ENCODE measurements at regions not wholly inside any gene's neighbourhood (a gene's known extent, or its start where the extent isn't known, plus 50 kb on each side); places are given as distances from the start of the nearest gene placed in this dataset.

- TF ChIP-seq PATZ1 (CRISPR knock-in tag; IDR thresholded peaks at IDR 0.05; ENCODE audit: borderline replicate concordance) (no peak), OSR1 (CRISPR knock-in tag; IDR thresholded peaks at IDR 0.05) (no peak), ZFP3 (CRISPR knock-in tag; IDR thresholded peaks at IDR 0.05) (no peak), ARNTL (CRISPR knock-in tag; IDR thresholded peaks at IDR 0.05; ENCODE audit: borderline replicate concordance, low read depth) (no peak), ZFP30 (CRISPR knock-in tag; IDR thresholded peaks at IDR 0.05) (no peak), GLIS3 (CRISPR knock-in tag; IDR thresholded peaks at IDR 0.05) (no peak), ESRRG (CRISPR knock-in tag; IDR thresholded peaks at IDR 0.05) (no peak), TCF4 (CRISPR knock-in tag; IDR thresholded peaks at IDR 0.05; ENCODE audit: borderline replicate concordance) (no peak), ZNF70 (CRISPR knock-in tag; IDR thresholded peaks at IDR 0.05) (no peak), TSHZ2 (CRISPR knock-in tag; IDR thresholded peaks at IDR 0.05) (no peak), ZNF8 (CRISPR knock-in tag; IDR thresholded peaks at IDR 0.05) (no peak), CREB5 (CRISPR knock-in tag; IDR thresholded peaks at IDR 0.05; ENCODE audit: low read depth) (no peak), CSRNP3 (CRISPR knock-in tag; IDR thresholded peaks at IDR 0.05) (no peak)
These were observed 980.0 kb downstream of the TMTC2 start for GRCh38 chr12:83666690-83667089.

All from SK-N-SH treated with all-trans-retinoic acid at 6 μM for 48 hours (cell line).